Ovary (tissue), 7 donors: ENCODE measurements at regions not wholly inside any gene's neighbourhood (a gene's known extent, or its start where the extent isn't known, plus 50 kb on each side); places are given as distances from the start of the nearest gene placed in this dataset.

Experiments
- DNase-seq, 5 donors: peaks; one replicate each; pipeline ENCODE4 v3.0.0-alpha.2; 2019 to 2020
- H3K27ac ChIP-seq, 2 donors: fragments of 200-600 bp; one replicate each; pipeline versions ENCODE4 v1.5.1 to v1.8.0; 2019 to 2022
- H3K27me3 ChIP-seq: fragments of 200-600 bp; one replicate; pipeline ENCODE4 v1.8.0; 2022
- H3K36me3 ChIP-seq: fragments of 200-600 bp; sonication (generic); one replicate; pipeline ENCODE4 v1.5.1; 2019
- H3K4me1 ChIP-seq: one replicate; pipeline ENCODE4 v1.8.1; 2013; ENCODE audit warnings: mild to moderate bottlenecking, moderate library complexity; ENCODE audit not compliant: insufficient read depth
- H3K4me3 ChIP-seq: fragments of 200-600 bp; sonication (generic); one replicate; pipeline ENCODE4 v1.5.1; 2017
- H3K9me3 ChIP-seq, 2 donors: fragments of 200-600 bp in 1 of 2; sonication (generic) in 1 of 2; one replicate each; pipeline versions ENCODE4 v1.5.1 to v1.8.1; 2013 to 2019; ENCODE audit warnings: mild to moderate bottlenecking in 1 of 2, moderate library complexity in 1 of 2
- CTCF ChIP-seq, 3 donors: fragments of 450-650 bp in 2 of 3; fragments of 200-600 bp in 1 of 3; IDR thresholded peaks; one replicate each; pipeline versions ENCODE4 v1.5.1 to v1.8.0; 2016 to 2022; ENCODE audit warnings: antibody characterized with exemption in 3 of 3, mild to moderate bottlenecking in 1 of 3
- EP300 ChIP-seq: sonication (generic); formaldehyde crosslinking; IDR thresholded peaks from one replicate; pipeline ENCODE4 v1.6.1; 2017; ENCODE audit warnings: antibody characterized with exemption
- POLR2A ChIP-seq: fragments of 450-650 bp; IDR thresholded peaks from one replicate; pipeline ENCODE4 v1.6.1; 2017; ENCODE audit warnings: antibody characterized with exemption, mild to moderate bottlenecking, moderate library complexity
- WGBS, 3 donors: extraction: QIAGEN DNeasy Blood & Tissue Kit in 1 of 3; methylation state at CpG; one replicate each; pipeline versions ENCODE4 v1.1.5 to v1.1.7; 2013 to 2017; 5-methylcytosine and 5-hydroxymethylcytosine counted together
- intact Hi-C, 4 donors: fragments of 100-400 bp; cut with DNase I; formaldehyde crosslinking; loops; one replicate each; pipeline versions ENCODE4 v1.11.0 to v1.15.1; 2022 to 2023
- donor health status: DM: no; HTN: no; CAD: no; lungs with moderate emphysema.
- donor health status: DM: no; HTN: no; CAD: no.
- donor health status: Bipolar disorder and iron deficiency.
- donor health status: DM: no; HTN: no; CAD: no.
- donor health status: DM: yes; HTN: yes; CAD: no.

- no peaks in the 10 kb centered on the region for H3K4me1 ChIP-seq
- intact Hi-C loops: no loop called here
- no peak overlapping the region for H3K27ac ChIP-seq
- H3K9me3 ChIP-seq: no peaks in the 10 kb centered on the region
- no peaks in the 10 kb centered on the region for H3K27me3 ChIP-seq
- H3K4me3 ChIP-seq: no peak overlapping the region
- TF ChIP-seq CTCF (IDR thresholded peaks at IDR 0.05): no peak
- no peak for TF ChIP-seq EP300
- no peak for TF ChIP-seq POLR2A
- 94 to 96% (median 95%) methylated on average over 10 of the region's 10 CpGs for WGBS, 3 donors
- DNase-seq: no peak
- no peaks in the 10 kb centered on the region for H3K36me3 ChIP-seq
Measured at GRCh38 chr21:35489389-35489980, 440.4 kb upstream of the RUNX1 start.

DNA sequence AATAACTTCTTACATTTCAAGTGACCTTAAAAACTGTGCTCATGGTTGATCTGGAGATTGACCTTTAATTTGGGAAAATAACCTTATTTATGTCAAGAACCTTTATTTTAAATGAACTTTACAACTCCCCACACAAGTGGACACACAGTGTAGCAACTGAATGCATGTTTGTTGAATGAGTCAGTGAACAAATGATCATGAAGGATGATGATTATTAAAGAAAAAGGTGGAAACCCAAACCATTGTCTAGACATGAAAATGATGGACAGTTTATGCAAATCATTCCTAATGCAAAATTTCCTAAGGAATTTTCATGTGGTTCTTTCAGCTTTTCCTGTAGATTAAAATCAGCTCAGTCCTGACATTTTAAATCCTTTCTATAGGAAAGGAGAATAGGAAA lies 439.8 kb upstream of the RUNX1 start:
- Histone ChIP-seq H3K27ac (no peak overlapping the region), H3K9me3 (no peaks in the 10 kb centered on the region), H3K36me3 (no peaks in the 10 kb centered on the region), H3K4me3 (no peak overlapping the region), H3K4me1 (no peaks in the 10 kb centered on the region), H3K27me3 (no peaks in the 10 kb centered on the region)
- intact Hi-C loops: no loop called here
- no peak for DNase-seq
- TF ChIP-seq POLR2A (no peak), EP300 (no peak), CTCF (IDR thresholded peaks at IDR 0.05) (no peak)

DNA sequence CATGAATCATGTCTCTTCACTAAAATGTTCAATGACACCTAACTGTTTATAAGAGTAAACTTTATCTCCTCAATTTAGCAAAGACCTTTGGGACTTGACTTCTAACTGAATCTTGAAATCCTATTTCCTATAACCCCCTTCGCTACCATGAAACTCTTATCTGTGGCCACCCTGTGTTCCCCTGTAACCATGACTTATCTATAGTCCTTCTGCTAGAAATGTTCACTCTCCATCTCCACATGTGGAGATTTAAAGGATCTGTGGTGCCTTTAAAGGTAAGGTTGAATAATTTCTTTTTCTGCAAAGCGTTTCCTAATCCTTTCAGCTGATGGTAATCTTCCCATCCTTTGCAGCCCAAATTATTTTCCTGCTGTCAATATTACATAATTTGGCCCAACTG lies 436.3 kb upstream of the RUNX1 start:
- TF ChIP-seq CTCF (IDR thresholded peaks at IDR 0.05) (no peak), POLR2A (no peak), EP300 (no peak)
- Histone ChIP-seq H3K9me3 (no peaks in the 10 kb centered on the region), H3K27me3 (no peaks in the 10 kb centered on the region), H3K4me1 (peaks cover 2% of the 10 kb centered on the region), H3K27ac (no peak overlapping the region), H3K36me3 (no peaks in the 10 kb centered on the region), H3K4me3 (no peak overlapping the region)
- WGBS, 3 donors: 88 to 98% (median 97%) methylated on average over 2 of the region's 2 CpGs
- intact Hi-C loops: no loop called here
- DNase-seq: no peak

DNA sequence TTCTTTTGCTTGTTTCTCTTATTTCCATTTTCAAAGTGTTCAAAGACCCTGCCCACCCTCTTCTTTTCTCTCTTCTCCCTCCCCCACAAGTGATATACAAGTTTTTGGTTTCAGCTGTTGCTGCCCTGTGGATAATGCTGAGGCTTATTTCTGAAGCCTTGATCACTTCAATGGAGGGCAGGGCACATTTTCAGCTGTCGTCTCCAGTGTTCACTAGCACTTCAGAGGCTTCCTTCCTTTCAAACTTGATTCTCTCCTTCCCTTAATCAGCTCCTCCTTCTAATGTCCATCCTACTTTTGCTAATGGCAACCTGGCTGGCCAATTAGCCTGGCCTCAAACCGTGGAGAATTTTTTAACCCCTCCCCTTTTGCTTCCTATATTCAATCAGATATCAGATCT lies 435.7 kb upstream of the RUNX1 start:
- H3K27me3 ChIP-seq: no peaks in the 10 kb centered on the region
- DNase-seq: no peak
- no peak for TF ChIP-seq EP300
- no peak for TF ChIP-seq CTCF (IDR thresholded peaks at IDR 0.05)
- TF ChIP-seq POLR2A: no peak
- 78 to 85% (median 83%) methylated on average over 2 of the region's 2 CpGs for WGBS, 3 donors
- no peaks in the 10 kb centered on the region for H3K9me3 ChIP-seq
- no peak overlapping the region for H3K27ac ChIP-seq
- intact Hi-C loops: no loop called here
- no peaks in the 10 kb centered on the region for H3K36me3 ChIP-seq
- peaks cover 2% of the 10 kb centered on the region for H3K4me1 ChIP-seq
- H3K4me3 ChIP-seq: no peak overlapping the region
